AG20443 (cell line): ENCODE measurements at regions not wholly inside any gene's neighbourhood (a gene's known extent, or its start where the extent isn't known, plus 50 kb on each side); places are given as distances from the start of the nearest gene placed in this dataset.
"Not testable (repeated sequence)": the region's sequence is repeated elsewhere in the genome, so short reads cannot be mapped to it uniquely, and the experiment has no call there.

Source experiments
- DNase-seq: peaks from one replicate; pipeline ENCODE4 v3.0.0; 2012; ENCODE audit warnings: low spot score, mixed read lengths

GRCh38 chr17:6893382-6894205 is 62.1 kb upstream of the TEKT1 start:
- DNase-seq, result peak; percentile 13

GRCh38 chr17:6894206-6894528 is 62.6 kb upstream of the TEKT1 start:
- peak; percentile 46 for DNase-seq

GRCh38 chr17:6901086-6901485 is 69.6 kb upstream of the TEKT1 start:
- DNase-seq, result no peak

GRCh38 chr17:6903326-6903900 is 71.9 kb upstream of the TEKT1 start:
- DNase-seq, result no peak

GRCh38 chr17:6908807-6909206 is 77.3 kb upstream of the TEKT1 start:
- no peak for DNase-seq

- no peak for DNase-seq
Observed at GRCh38 chr17:6910987-6911603, 79.6 kb upstream of the TEKT1 start.

- DNase-seq, result no peak
Observed at GRCh38 chr17:6912110-6913051, 80.9 kb upstream of the TEKT1 start.

- DNase-seq, result peak; percentile 85
Observed at GRCh38 chr17:6913608-6914443, 82.0 kb upstream of the ALOX12 start.

- no peak for DNase-seq
Observed at GRCh38 chr17:6914711-6915110, 81.1 kb upstream of the ALOX12 start.

GRCh38 chr17:6915620-6916019 is 80.2 kb upstream of the ALOX12 start:
- no peak for DNase-seq

- DNase-seq, result no peak
Observed at GRCh38 chr17:6919158-6919557, 76.7 kb upstream of the ALOX12 start.

GRCh38 chr17:6923385-6923784 is 72.5 kb upstream of the ALOX12 start:
- no peak for DNase-seq

GRCh38 chr17:6924208-6924607 is 71.6 kb upstream of the ALOX12 start:
- no peak for DNase-seq

- no peak for DNase-seq
Observed at GRCh38 chr17:6926667-6927066, 69.2 kb upstream of the ALOX12 start.

GRCh38 chr17:6927290-6928126 is 68.3 kb upstream of the ALOX12 start:
- peak; percentile 40 for DNase-seq

- DNase-seq, result no peak
Observed at GRCh38 chr17:6928193-6928592, 67.7 kb upstream of the ALOX12 start.

GRCh38 chr17:6930749-6931148 is 65.1 kb upstream of the ALOX12 start:
- no peak for DNase-seq

- not testable (repeated sequence) for DNase-seq
Observed at GRCh38 chr17:6934544-6934943, 61.3 kb upstream of the ALOX12 start.

- peak; percentile 67 for DNase-seq
Observed at GRCh38 chr17:6936370-6937028, 59.4 kb upstream of the ALOX12 start.

- no peak for DNase-seq
Observed at GRCh38 chr17:6938637-6939036, 57.2 kb upstream of the ALOX12 start.
